ENCODE measurements at regions not wholly inside any gene's neighbourhood (a gene's known extent, or its start where the extent isn't known, plus 50 kb on each side); places are given as distances from the start of the nearest gene placed in this dataset.

DNA sequence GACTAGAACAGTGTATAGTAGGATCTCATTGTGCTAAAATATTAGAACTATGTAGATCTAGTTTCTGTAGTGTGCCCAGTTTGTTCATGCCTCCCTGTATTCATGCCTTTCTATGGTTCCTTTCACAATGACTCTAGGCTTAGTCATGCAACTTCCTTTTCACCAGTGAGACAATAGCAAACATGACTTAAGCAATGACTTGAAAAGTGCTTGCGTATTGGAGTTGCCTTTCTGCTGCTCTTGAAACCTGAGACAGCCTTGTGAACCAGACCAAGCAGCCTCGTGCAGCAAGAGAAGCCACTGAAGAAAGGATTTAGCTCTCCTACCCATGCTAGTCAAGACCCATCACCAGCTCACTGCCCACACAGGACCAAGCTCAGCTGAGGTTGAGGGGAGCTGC, 294.5 kb upstream of the TAS2R1 start:
- Histone ChIP-seq H3K36me3 (no peaks in the 10 kb centered on the region), H3K4me1 (ENCODE audit: insufficient read depth) (no peaks in the 10 kb centered on the region), H3K27me3 (no peaks in the 10 kb centered on the region), H3K9me3 (no peaks in the 10 kb centered on the region), H3K27ac (no peak overlapping the region), H3K4me3 (no peak overlapping the region)
- TF ChIP-seq POLR2A (IDR thresholded peaks at IDR 0.05) (no peak), EP300 (IDR thresholded peaks at IDR 0.05) (no peak)
- TF ChIP-seq, protein P1, sequence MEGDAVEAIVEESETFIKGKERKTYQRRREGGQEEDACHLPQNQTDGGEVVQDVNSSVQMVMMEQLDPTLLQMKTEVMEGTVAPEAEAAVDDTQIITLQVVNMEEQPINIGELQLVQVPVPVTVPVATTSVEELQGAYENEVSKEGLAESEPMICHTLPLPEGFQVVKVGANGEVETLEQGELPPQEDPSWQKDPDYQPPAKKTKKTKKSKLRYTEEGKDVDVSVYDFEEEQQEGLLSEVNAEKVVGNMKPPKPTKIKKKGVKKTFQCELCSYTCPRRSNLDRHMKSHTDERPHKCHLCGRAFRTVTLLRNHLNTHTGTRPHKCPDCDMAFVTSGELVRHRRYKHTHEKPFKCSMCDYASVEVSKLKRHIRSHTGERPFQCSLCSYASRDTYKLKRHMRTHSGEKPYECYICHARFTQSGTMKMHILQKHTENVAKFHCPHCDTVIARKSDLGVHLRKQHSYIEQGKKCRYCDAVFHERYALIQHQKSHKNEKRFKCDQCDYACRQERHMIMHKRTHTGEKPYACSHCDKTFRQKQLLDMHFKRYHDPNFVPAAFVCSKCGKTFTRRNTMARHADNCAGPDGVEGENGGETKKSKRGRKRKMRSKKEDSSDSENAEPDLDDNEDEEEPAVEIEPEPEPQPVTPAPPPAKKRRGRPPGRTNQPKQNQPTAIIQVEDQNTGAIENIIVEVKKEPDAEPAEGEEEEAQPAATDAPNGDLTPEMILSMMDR (IDR thresholded peaks at IDR 0.05) = no peak
- 77 to 87% (median 83%) methylated on average over 2 of the region's 2 CpGs for WGBS, 3 donors
- intact Hi-C loops (cut with DNase I) = no loop called here
- DNase-seq = no peak

DNA sequence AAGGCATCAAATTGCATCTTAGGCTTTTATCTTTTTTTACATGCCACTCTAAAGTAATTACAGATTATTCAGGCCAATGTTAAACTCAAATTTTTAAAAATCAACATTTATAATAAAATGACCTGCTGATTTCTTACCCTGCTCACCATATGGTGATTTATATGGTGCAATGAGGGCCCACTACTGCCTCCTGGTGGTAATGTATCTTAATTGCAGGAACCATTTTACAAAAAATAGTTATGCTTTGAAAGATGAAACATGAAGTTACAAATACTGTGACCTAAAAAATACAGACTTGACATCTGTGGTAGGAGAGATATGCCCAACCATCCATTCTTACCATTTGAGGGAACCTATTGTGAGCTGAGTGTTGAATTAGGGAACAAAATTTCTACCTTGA, 292.6 kb upstream of the TAS2R1 start:
- intact Hi-C loops (cut with DNase I) = no loop called here
- H3K4me3 ChIP-seq = no peak overlapping the region

DNA sequence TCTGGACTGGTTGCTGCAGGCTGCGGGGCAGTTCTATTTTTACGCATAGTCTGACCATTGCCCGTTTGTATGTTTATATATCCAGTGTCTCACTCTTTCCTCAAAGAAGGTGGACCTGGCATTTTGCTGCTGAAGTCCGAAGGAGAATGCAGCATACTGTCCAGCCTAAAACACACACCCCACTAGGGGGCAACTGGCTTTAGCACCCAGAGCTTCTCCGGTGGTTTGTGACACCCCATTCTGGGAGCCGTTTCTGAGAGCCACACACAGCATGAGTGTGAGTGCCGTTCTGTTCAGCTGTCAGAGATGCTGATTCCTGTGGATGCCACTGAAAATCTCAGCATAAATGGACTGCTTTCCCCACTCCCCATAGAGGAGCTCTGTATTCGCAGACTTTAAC, 290.5 kb upstream of the TAS2R1 start:
- Histone ChIP-seq H3K27me3 (no peaks in the 10 kb centered on the region), H3K4me1 (ENCODE audit: insufficient read depth) (no peaks in the 10 kb centered on the region), H3K9me3 (no peaks in the 10 kb centered on the region), H3K4me3 (no peak overlapping the region), H3K27ac (no peak overlapping the region), H3K36me3 (no peaks in the 10 kb centered on the region)
- DNase-seq = no peak
- WGBS, 3 donors = 83 to 92% (median 85%) methylated on average over 8 of the region's 8 CpGs
- intact Hi-C loops (cut with DNase I) = no loop called here
- TF ChIP-seq, protein P1 (IDR thresholded peaks at IDR 0.05) = no peak
- no peak for TF ChIP-seq EP300 (IDR thresholded peaks at IDR 0.05)
- TF ChIP-seq POLR2A (IDR thresholded peaks at IDR 0.05) = no peak

More for the DNA sequence above, 292.6 kb upstream of the TAS2R1 start:
- no peak for TF ChIP-seq EP300 (IDR thresholded peaks at IDR 0.05)
- TF ChIP-seq, protein P1 (IDR thresholded peaks at IDR 0.05) = no peak
- TF ChIP-seq POLR2A (IDR thresholded peaks at IDR 0.05) = no peak
- H3K9me3 ChIP-seq = no peaks in the 10 kb centered on the region
- no peaks in the 10 kb centered on the region for H3K36me3 ChIP-seq
- no peak overlapping the region for H3K27ac ChIP-seq
- DNase-seq = no peak
- no peaks in the 10 kb centered on the region for H3K4me1 ChIP-seq (ENCODE audit: insufficient read depth)
- H3K27me3 ChIP-seq = no peaks in the 10 kb centered on the region

DNA sequence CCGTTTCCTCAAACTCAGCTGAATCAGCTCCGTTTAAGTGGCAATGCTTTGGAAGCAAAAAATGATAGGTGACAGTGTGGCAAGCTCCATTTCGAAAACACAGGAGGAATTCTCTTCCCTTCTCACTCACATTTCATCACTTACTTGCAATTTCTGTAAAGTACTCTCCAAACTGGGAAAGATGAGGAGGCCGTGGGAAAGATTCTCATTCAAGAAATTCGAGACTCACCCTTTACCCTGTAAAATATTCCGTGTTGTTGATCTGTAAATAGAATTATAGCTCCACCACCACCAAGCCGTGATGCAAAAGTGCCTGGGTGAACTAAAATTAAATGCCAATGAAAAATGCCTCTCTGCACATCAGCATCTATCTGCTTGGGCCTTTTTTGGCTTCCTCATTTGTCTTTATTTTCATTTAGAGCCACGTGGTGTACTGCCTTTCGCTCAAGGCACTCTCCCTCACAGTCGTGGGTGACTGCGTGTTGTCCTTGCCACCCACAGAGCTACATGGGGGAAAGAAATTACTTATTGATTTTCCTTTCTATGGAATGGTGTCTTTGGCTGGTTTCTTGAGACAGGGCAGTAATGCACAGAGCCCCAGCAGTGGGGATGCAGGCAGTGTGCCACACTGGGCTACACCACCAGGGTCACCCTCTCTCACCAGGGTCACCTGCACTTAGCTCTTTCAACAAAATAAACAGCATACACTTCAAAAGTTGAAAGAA, 289.3 kb upstream of the TAS2R1 start:
- no peak overlapping the region for H3K27ac ChIP-seq
- intact Hi-C loops (cut with DNase I) = no loop called here
- TF ChIP-seq EP300 (IDR thresholded peaks at IDR 0.05) = no peak
- TF ChIP-seq POLR2A (IDR thresholded peaks at IDR 0.05) = no peak
- TF ChIP-seq, protein P1 (IDR thresholded peaks at IDR 0.05) = no peak
- H3K27me3 ChIP-seq = no peaks in the 10 kb centered on the region
- no peaks in the 10 kb centered on the region for H3K36me3 ChIP-seq
- 59 to 69% (median 61%) methylated on average over 11 of the region's 11 CpGs for WGBS, 3 donors
- DNase-seq = no peak
- no peaks in the 10 kb centered on the region for H3K9me3 ChIP-seq
- H3K4me3 ChIP-seq = no peak overlapping the region
- H3K4me1 ChIP-seq (ENCODE audit: insufficient read depth) = no peaks in the 10 kb centered on the region
